AG10803 (cell line): ENCODE measurements at regions not wholly inside any gene's neighbourhood (a gene's known extent, or its start where the extent isn't known, plus 50 kb on each side); places are given as distances from the start of the nearest gene placed in this dataset.
A peak's percentile ranks its signal among the peaks of the same experiment; 100 is the strongest.
"Not testable (repeated sequence)": the region's sequence is repeated elsewhere in the genome, so short reads cannot be mapped to it uniquely, and the experiment has no call there.

Experiments
- DNase-seq: peaks from one replicate; pipeline ENCODE4 v3.0.0; 2010; ENCODE audit warnings: low read depth
- H3K4me3 ChIP-seq: 2 replicates; pipeline ENCODE4 v1.5.1; 2011; ENCODE audit warnings: mild to moderate bottlenecking, low read length, control low read depth
- CTCF ChIP-seq: conservative IDR thresholded peaks from 2 replicates; pipeline ENCODE4 v1.5.1; 2011; ENCODE audit warnings: mild to moderate bottlenecking, low read length, control low read depth, inconsistent platforms

DNA sequence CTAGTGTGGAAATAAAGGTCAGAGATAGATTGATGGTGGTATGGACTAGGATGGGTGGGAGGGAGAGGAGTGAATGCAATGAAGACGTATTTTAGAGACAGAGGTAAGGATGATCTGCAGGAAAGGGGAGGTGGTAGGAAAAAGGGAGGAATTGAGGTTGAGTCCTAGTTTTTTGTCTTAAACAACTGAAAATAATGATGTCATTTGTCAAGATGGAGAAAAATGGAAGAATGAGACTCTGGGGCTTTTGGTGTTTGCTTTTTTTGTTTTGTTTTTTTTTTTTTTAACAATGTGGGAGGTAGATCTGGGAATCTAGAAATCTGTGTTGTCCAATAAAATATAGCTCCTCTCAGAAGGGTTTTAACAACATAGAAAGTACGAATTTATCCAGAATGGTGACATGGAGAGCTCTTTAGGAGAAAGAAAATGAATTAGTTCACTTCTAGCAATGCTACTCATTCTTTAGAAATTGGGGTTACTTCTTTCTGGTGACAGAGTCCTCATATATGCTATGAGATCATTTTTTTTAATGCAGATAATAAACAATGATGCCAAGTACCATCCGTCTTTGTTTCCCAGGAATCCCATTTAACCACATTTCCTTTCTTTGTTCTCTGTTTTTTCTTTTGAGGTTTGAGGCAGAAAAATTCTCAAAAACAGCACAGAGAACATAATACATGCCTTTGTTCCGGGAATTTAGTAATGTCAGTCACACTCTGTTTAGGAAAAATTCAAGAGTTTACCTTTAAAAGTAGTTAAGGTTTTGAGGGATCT lies 225.3 kb upstream of the COX10 start:
- DNase-seq: peak; percentile 1
- no peak for TF ChIP-seq CTCF
- H3K4me3 ChIP-seq: no peak overlapping the region

GRCh38 chr17:13851889-13852288 lies 217.4 kb upstream of the COX10 start:
- no peak overlapping the region for H3K4me3 ChIP-seq
- TF ChIP-seq CTCF: no peak
- DNase-seq: no peak

DNA sequence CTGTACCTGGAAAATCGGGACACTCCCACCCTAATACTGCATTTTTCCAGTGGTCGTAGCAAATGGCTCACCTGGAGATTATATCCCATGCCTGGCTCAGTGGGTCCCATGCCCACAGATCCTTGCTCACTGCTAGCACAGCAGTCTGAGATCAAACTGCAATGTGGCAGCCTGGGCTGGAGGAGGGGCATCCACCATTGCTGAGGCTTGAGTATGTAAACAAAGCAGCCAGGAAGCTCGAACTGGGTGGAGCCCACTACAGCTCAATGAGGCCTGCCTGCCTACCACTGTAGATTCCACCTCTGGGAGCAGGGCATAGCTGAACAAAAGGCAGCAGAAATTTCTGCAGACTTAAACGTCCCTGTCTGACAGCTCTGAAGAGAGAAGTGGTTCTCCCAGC lies 213.6 kb upstream of the COX10 start:
- DNase-seq: not testable (repeated sequence)

DNA sequence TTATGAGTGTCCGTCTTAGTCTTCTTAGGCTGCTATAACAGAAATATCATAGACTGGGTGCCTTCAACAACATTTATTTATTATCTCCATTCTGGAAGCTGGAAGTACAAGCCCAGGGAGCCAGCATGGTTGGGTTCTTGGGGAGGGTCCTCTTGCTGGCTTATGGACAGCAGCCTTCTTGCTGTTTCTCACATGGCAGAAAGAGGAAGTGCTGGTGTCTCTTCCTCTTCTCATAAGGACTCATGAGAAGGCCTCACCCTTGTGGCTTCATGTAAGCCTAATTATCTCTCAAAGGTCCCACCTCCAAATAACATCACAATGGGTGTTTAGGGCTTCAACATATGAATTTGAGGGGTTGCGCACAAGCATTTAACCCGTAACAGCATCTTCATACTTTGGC lies 207.0 kb upstream of the COX10 start:
- DNase-seq: no peak
- TF ChIP-seq CTCF: no peak
- no peak overlapping the region for H3K4me3 ChIP-seq

More for the DNA sequence above, 213.6 kb upstream of the COX10 start:
- not testable (repeated sequence) for H3K4me3 ChIP-seq

DNA sequence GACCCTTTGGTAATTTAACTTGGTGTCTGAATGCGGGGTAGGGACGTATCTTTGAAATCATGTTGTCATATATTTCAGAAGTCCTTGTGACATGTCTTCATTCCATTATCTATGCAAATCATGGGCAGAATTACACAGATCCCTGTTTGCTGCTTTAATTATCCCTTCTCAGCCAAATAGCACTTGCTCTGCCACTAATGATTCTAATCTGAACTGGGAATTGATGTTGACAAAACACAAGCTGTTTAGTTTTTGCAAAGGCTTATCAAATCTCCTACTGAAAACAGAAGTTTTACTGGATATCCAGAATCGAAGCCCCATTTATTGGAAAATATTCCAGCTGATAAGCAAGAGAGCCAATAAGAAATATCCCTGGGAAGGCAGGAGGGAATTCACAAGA lies 205.9 kb upstream of the COX10 start:
- TF ChIP-seq CTCF: no peak
- no peak overlapping the region for H3K4me3 ChIP-seq
- DNase-seq: no peak

- no peak for TF ChIP-seq CTCF
- peak; percentile 71 for DNase-seq
- H3K4me3 ChIP-seq: no peak overlapping the region
Observed at GRCh38 chr17:13864521-13864920, 204.8 kb upstream of the COX10 start.

DNA sequence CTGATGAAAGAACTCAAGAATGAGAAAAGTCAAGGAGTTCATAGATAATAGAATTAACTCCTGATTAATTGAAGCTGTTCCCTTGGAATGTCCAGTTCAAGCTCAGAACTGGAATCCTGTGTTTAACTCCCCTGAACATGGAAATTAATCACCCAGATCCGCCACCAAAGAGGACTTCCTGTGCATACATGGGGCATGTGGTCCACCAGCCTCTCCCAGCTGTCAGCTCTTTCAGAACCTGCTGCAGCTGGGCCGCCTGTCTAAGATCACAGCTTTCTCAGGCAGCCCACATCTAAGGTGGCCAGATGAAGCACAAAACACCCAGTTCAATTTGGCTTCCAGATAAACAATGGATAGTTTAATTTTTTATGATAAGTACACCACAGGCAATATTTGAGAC lies 203.7 kb upstream of the COX10 start:
- no peak for TF ChIP-seq CTCF
- no peak for DNase-seq
- no peak overlapping the region for H3K4me3 ChIP-seq
